ENCODE measurements at regions not wholly inside any gene's neighbourhood (a gene's known extent, or its start where the extent isn't known, plus 50 kb on each side); places are given as distances from the start of the nearest gene placed in this dataset.

DNA sequence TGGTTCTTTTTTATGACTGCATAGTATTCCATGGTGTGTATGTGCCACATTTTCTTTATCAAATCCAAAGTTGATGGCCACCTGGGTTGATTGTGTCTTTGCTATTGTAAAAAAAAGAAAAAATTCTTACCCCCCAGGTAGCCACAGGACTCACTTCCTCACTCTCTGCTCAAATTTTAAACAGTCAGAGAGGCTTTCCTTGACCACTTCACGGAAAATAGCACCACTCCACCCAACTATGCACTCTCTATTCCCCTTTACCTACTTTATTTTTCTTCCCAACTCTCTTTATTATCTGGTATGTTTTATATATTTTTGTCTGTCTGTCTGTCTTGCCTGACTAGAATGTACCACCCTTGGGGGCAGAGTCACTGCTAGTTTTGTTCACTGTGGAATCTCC, 205.3 kb downstream of the BTG1 start:
- no peak overlapping the region for H3K27ac ChIP-seq
- DNase-seq (ENCODE audit: low read depth, low spot score): no peak

DNA sequence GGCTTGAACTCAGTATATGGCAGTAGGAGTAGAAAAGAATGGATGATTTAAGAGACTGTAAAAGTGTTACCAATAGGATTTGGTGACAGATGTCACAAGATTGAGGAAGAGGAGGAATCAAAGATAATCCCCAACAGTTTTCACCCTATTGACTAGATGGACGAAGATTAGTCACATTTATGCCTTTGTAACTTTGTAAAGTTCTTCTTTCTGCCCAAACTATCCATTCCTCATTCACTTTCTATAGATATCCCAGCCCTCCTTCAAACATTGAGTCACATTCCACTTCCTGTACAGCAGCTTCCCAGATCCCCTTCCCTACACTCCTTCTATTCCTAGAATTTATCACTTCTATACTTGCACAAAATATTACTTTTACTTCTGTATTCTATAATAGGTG, 207.9 kb downstream of the BTG1 start:
- no peak for DNase-seq (ENCODE audit: low read depth, low spot score)
- no peak overlapping the region for H3K27ac ChIP-seq

DNA sequence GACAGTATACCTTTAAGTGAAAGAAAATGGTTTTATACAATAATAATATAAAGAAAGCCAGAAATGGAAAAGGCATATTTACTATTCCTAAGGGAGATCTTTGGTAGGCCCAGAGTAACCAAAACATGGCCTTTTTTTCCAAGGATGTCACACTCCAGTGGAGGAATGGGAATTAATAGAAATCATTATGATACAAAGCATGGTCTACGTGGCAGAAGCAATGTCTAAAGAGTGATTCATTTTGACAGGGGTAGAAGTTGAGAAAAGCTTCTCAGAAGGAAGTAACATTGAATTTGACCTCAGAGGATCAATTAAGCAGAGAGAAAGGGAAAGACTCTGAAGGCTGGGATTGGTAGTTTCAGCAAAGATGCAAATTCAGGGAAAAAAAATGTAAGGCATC, 208.6 kb downstream of the BTG1 start:
- DNase-seq (ENCODE audit: low read depth, low spot score): no peak
- H3K27ac ChIP-seq: no peak overlapping the region

DNA sequence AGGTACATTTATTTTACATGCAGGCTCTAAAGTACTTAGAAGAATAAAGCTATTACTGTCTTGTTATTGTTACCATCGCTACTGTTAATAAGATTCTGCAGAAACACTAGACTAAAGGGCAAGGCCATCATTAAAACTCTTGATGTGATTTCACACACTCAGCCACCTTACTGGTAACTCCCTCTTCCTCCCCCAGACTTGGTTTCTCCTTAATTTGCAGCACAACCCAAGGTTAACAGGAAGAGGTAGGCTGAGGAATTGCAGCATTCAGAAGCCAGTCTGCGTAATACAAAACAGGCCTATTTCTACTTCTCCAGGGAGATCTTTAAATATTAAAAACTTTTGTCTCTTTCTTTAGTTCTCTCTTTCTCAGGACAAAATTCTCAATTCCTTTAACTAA, 210.3 kb downstream of the BTG1 start:
- DNase-seq (ENCODE audit: low read depth, low spot score): no peak

DNA sequence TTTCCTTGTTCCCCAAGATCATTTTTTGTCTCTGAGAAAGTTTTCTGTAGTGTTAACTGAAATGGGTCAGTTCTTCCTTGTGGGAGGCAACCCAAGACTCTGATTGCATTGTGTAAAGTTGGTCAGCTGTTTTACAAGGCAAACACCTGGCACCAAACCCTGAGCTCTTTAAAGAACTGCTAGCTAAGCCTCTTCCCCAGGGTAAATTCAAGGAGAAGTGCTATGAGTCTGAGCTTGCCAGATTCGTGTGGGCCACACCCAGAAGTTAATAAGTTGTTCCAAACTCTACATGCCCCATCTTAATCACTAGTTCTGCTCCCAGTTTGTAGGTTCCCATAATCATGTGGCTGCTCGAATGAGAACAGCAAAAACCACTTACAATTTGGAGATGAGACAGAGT, 214.5 kb downstream of the BTG1 start:
- peak; percentile 94 for DNase-seq (ENCODE audit: low read depth, low spot score)
- peak overlapping the region; percentile 47 for H3K27ac ChIP-seq

More for the DNA sequence above, 210.3 kb downstream of the BTG1 start:
- H3K27ac ChIP-seq: no peak overlapping the region

DNA sequence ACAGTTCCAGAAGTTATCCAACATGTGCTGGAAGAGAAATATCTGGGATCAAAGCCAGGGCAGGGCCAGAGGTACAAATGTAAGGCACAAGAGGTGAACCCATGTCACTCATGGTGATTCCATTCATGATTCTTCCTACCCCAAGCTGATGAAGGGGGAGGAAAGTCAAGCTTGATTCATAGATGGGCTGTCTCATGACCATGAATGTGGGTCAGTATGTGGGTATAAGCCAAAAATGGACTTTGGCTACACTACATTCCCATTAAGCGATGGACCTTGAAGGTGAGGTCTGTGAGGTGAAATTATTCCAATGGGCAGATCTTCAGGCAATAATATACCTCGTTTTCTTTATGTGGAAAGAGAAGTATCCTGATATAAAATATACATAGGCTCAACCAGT, 217.1 kb downstream of the BTG1 start:
- no peak for DNase-seq (ENCODE audit: low read depth, low spot score)
- no peak overlapping the region for H3K27ac ChIP-seq

DNA sequence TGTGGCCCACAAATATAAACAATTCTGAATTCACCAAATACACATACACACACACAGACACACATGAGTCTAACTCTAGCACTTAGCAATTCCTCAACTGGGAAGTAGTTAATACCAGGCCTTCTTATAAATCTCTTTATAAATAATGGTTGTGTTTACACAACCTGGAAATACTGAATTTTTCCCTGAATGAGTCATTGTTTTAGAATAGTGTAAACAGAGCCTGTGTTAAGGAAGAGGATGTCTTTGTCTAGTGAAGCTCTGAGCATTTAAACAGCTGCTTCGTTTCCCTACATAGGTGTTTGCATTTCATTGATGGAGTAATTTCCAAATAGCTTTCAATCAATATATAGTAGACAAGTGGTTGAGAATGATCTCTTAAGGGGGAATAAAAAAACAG, 218.8 kb downstream of the BTG1 start:
- DNase-seq (ENCODE audit: low read depth, low spot score): peak; percentile 58
- no peak overlapping the region for H3K27ac ChIP-seq

DNA sequence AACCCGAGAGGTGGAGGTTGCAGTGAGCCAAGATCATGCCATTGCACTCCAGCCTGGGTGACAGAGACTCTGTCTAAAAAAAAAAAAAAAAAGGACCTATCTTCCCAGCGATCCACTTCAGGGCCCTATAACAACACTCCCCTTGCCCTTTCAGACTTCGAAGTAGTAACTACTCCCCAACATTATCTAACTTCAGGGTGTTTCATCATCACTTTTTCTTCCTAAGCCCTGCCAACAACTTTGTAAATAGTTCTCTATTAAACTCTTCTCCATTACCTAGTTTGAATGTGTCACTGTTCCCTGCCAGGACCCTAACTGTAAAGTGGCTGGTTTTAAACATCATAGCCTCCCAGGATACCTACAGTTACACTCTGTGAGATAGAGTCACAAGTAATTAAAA, 220.8 kb downstream of the BTG1 start:
- no peak overlapping the region for H3K27ac ChIP-seq
- no peak for DNase-seq (ENCODE audit: low read depth, low spot score)

DNA sequence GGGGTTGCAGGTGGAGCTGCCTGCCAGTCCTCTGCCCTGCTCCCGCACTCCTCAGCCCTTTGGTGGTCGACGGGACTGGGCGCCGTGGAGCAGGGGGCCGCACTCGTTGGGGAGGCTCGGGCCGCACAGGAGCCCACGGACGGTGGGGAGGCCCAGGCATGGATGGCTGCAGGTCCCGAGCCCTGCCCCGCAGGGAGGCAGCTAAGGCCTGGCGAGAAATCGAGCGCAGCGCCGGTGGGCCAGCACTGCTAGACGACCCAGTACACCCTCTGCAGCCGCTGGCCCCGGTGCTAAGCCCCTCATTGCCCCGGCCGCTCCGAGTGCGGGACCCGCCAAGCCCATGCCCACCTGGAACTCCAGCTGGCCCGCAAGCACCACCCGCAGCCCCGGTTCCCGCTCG, 221.8 kb downstream of the BTG1 start:
- no peak overlapping the region for H3K27ac ChIP-seq

DNA sequence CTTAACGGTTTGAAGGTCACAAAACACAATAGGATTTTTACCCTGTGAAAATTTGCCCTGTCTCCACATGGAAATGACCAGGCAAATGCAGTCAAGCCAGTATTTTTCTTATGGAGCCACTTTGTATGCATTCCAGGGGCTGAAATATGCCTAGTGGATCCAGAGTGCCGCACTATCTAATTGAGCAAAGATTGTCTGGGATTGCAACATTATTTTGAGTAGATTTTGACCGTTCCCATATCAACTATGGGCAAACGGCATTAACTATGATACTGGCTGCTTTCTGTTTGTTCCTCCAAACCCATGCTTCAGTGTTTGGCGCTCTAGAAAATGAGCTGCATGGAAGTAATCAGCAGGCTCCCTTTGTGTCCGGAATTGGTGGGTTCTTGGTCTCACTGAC, 223.0 kb downstream of the BTG1 start:
- DNase-seq (ENCODE audit: low read depth, low spot score): no peak
- no peak overlapping the region for H3K27ac ChIP-seq

More for the DNA sequence above, 221.8 kb downstream of the BTG1 start:
- no peak for DNase-seq (ENCODE audit: low read depth, low spot score)

DNA sequence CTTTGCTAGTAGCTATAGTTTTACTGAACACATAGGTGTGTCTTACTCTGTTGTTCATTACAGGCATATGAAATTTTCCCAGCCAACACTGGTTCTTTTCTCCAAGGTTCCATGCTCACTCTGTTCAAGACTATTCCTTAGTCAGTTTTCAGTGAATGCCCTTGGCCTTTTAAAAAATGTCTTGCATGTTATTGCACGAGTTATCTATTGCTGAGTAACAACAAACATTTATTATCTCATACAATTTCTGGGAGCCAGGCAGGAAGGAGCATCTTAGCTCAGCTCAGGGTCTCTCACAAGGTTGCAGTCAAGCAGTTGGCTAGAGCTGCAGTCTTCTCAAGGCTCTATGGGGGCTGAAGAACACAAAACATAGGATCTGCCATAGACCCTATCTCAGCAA, 223.5 kb downstream of the BTG1 start:
- H3K27ac ChIP-seq: no peak overlapping the region
- no peak for DNase-seq (ENCODE audit: low read depth, low spot score)

DNA sequence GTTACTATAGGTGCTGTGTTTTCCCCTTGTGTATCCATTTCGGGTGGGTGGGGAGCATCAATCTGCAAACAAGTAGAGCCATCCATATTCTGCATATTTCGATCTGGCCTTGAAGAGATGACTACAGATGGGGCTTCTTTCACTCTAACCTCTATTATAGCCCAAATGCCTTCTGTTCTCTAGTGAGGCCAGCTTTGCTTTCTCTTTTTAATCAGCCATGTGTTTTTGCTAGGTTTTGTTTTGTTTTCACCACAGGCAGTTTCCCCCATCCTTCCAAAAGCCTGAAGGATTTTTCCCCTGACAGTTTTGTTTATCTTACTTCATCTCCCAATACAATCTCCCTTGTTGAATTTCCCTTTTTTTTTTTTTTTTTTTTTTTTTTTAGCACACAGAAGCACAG, 224.1 kb downstream of the BTG1 start:
- DNase-seq (ENCODE audit: low read depth, low spot score): no peak
- no peak overlapping the region for H3K27ac ChIP-seq

DNA sequence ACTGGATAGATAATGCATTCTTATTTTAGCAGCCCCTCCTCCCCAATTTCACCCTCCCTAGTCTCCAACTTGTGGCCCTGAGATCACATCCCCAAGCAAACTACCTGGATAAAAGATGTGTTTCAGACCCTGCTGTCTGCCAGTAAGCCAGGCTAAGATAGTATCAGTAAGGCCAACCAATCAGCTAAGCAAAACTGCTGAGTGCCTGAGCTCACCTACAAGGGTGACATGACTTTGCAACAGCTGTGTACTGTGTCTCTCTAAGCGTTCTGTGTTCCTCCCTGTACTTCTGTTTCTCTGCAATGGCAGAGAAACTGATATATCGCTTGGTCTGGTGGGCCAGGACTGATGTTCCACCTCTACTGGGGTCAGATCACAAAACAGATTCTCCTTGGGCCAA, 224.9 kb downstream of the BTG1 start:
- H3K27ac ChIP-seq: no peak overlapping the region
- no peak for DNase-seq (ENCODE audit: low read depth, low spot score)

DNA sequence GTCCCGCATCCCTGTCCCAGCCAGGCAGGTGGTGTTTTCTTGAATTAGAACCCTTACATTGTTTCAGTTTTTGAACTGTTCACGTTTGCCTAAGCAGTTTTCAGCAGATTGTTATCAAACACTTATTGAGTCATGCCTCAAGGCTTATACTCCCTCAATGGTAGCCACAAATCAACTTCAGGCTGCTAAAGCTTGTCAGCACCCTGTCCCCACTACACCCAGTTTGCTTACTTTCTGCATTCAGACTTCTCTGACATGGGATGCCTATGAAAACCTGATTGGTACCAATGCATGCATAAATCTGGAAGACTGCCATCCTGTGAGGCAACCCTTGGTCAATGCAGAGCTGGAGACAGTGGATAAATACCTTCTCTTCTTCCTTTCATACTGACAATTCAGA, 225.4 kb downstream of the BTG1 start:
- no peak overlapping the region for H3K27ac ChIP-seq
- DNase-seq (ENCODE audit: low read depth, low spot score): peak; percentile 70

DNA sequence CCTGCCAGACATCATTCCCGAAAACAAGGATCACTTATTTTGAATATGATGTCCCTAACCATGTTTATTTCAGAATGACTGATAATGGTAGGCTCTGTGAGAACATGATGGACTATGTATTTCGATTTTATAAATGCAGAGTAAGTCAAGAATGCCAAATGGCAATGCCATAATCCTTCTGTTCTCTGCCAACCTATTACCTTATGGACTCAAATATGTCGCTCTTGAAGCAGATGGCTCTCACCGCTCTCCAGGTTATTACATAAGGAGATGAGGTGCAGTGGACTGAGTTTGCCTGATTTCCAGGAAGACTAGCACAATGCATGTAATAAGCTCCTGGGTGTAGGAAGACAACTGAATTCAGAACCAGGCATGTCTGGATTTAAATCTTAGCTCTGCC, 227.2 kb downstream of the BTG1 start:
- no peak overlapping the region for H3K27ac ChIP-seq
- no peak for DNase-seq (ENCODE audit: low read depth, low spot score)

DNA sequence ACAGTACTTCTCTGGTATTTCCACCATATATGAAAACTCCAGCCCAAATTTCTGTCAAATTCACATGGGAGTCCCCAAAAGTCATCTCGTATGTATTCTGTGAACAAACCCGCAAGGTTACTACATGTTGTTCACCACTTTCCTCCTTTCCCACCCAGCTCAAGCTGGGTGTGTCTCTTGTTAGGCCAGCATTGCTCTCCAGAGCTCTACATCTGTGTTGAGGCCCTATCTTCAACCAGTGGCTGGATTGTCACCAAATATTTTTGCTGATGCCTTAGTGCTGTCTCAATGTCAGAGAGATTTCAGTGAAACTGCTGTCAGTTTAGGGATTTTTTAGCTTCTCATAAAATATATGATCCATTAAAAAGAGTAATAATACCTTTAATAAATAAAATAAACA, 230.9 kb downstream of the BTG1 start:
- H3K27ac ChIP-seq: no peak overlapping the region
- DNase-seq (ENCODE audit: low read depth, low spot score): no peak

DNA sequence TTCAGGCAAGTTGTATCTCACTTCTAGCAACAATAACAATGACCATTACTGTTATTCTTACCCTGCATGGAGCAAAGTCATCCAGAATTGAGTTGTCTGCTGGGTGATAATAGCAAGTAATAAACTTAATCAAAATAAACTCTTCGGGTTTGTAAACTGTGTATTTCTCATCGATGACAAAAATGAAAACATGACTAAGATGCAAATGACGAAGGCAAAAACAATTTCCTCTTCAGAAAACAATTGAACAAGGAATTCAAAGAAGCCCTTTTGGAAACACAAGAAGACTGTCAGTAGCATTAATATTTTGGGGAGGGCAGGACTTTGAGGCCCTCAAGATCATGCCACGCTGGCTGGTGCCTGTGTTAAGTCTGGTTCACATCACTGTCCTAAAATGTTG, 232.0 kb downstream of the BTG1 start:
- no peak overlapping the region for H3K27ac ChIP-seq
- no peak for DNase-seq (ENCODE audit: low read depth, low spot score)

DNA sequence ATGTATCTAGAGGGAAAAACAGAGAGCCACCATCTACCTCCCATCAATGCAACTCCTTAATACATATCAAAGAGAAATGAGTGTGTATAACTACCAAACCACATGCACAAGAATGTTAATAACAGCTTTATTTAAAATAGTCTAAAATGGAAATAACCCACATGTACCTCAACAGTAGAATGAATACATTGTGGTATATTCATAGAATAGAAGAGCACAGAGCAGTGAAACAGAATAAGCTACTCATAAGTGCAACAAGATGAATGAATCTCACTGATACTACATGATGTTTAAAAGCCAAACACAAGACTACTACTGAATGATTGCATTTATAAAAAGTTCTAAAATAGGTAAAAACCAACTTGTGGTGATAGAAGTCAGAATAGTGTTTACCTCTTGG, 232.5 kb downstream of the BTG1 start:
- no peak for DNase-seq (ENCODE audit: low read depth, low spot score)
- no peak overlapping the region for H3K27ac ChIP-seq

DNA sequence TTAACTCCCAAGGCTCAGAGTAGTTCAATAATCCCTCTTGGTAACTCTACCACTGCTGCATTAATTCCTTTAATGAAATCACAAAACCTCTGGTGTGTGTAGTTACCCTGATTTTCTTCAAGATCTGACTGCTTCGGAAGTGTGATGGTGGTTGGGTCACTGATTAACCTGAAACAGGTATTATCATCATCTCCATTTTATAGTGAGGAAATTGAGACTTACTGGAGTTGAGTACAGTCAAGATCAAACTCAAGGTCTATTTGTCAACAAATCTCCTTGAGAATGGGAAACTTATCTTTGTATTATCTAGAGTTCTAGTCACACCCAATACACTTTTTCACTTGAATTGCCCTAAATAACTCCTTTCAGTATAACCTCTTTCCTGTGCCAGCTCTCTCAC, 233.5 kb downstream of the BTG1 start:
- H3K27ac ChIP-seq: no peak overlapping the region
- DNase-seq (ENCODE audit: low read depth, low spot score): no peak

DNA sequence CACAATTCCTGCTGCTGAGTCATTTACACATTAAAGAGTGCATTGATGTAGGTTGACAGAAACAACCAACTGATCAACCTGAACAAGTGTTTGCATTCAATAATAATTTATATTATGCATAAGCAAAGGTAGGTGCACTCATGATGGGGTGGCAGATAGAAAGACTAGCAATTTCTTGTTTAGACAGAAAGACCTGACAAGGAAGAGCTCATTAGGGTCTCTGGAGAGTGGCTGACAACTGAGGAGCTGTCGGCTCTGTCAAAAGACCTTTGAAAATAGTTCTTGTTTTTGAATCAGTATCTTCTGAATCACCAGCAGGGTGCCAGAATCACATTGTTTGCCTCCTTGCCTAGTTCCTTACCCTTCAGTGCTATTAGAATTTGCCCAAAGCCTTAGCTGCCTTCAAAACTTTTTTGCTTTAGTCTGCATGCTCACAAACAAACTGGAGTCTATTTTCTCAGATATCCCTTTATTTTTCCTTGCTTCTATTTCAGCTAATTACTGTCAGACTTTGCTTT, 234.7 kb downstream of the BTG1 start:
- DNase-seq (ENCODE audit: low read depth, low spot score): no peak
- no peak overlapping the region for H3K27ac ChIP-seq

DNA sequence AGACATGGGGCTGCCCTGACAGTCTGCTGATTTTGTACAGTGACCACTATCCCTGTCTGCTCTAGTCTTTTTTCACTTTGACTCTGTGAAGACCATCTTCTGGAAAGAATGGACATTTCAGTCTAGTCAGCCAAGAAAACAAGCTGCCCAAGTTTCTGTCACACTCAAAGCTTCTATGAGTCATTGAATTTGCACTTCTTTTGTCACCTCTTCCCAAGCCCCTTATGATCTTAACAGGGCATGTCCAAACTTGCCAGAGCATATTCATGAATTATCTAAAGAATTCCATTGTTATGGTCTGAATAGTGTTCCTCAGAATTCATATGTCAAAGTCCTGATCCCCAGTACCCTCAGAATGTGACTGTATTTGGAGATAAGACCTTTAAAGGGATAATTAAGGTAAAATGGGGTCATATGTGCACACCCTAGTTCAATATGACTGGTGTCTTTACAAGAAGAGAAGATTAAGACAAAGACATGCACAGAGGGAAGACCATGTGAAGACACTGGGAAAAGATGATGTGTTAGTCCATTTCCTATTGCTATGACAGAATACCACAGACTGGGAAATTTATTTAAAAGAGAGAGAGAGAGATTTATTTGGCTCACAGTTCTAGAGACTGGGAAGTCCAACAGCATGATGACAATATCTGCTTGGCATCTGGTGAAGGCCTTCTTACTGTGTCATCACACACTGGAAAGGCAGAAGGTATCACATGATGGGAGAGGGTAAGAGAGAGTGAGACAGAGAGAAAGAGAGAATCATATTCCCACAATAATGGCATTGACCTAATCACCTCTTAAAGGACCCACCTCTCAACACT, 242.6 kb downstream of the BTG1 start:
- H3K27ac ChIP-seq: peak overlapping the region; percentile 50
- DNase-seq (ENCODE audit: low read depth, low spot score): peak; percentile 43

DNA sequence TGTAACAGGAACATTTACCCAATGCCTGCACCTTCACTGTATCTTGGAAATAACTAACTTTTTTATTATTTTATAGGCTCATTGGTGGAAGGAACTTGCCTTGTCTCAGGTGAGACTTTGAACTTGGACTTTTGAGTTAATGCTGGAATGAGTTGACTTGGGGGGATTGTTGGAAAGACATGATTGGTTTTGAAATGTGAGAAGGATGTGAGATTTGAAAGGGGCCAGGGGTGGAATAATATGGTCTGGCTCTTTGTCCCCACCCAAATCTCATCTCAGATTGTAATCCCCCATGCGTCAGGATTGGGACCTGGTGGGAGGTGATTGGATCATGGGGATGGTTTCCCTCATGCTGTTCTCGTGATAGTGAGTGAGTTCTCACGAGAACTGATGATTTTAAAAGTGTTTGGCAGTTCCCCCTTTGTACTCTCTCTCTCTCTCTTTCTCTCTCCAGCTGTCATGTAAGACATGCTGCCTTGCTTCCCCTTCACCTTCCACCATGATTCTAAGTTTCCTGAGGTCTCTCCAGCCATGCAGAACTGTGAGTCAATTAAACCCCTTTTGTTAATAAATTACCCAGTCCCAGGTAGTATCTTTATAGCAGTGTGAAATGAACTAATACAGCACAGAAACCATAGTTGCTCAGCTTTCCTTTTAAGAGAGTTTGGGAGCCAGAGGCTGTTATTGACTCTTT, 244.1 kb downstream of the BTG1 start:
- no peak overlapping the region for H3K27ac ChIP-seq
- no peak for DNase-seq (ENCODE audit: low read depth, low spot score)
